NT2/D1 (cell line): ENCODE measurements at regions not wholly inside any gene's neighbourhood (a gene's known extent, or its start where the extent isn't known, plus 50 kb on each side); places are given as distances from the start of the nearest gene placed in this dataset.

ENCODE experiments used
- DNase-seq: peaks from one replicate; pipeline ENCODE4 v3.0.0-alpha.2; 2011; ENCODE audit warnings: low read depth, low spot score
- H3K27me3 ChIP-seq: 2 replicates; pipeline ENCODE4 v1.6.0; 2011; ENCODE audit warnings: mild to moderate bottlenecking; ENCODE audit not compliant: insufficient read length, insufficient read depth
- H3K36me3 ChIP-seq: 2 replicates; pipeline ENCODE4 v1.6.1; 2011; ENCODE audit warnings: mild to moderate bottlenecking, low read length, mixed read lengths; ENCODE audit not compliant: insufficient read depth, insufficient read length
- H3K4me1 ChIP-seq: 2 replicates; pipeline ENCODE4 v1.5.1; 2011; ENCODE audit not compliant: insufficient read depth, insufficient read length
- H3K4me3 ChIP-seq: 2 replicates; pipeline ENCODE4 v1.5.1; 2011; ENCODE audit warnings: low read depth; ENCODE audit not compliant: insufficient read length
- H3K9ac ChIP-seq: 2 replicates; pipeline ENCODE4 v1.6.0; 2011; ENCODE audit warnings: low read depth; ENCODE audit not compliant: insufficient read length
- H3K9me3 ChIP-seq: 2 replicates; pipeline ENCODE4 v1.5.1; 2011; ENCODE audit warnings: mild to moderate bottlenecking, low read length; ENCODE audit not compliant: insufficient read depth
- SUZ12 ChIP-seq: IDR thresholded peaks from 2 replicates; pipeline ENCODE4 v1.6.1; 2011; ENCODE audit not compliant: insufficient read length, insufficient read depth; ENCODE audit errors: extremely low read depth
- YY1 ChIP-seq: IDR thresholded peaks from 2 replicates; pipeline ENCODE4 v1.6.1; 2011; ENCODE audit not compliant: insufficient read length, insufficient read depth
- ZNF274 ChIP-seq: IDR thresholded peaks from 2 replicates; pipeline ENCODE4 v1.6.1; 2011; ENCODE audit warnings: mild to moderate bottlenecking, low read depth, low read length

DNA sequence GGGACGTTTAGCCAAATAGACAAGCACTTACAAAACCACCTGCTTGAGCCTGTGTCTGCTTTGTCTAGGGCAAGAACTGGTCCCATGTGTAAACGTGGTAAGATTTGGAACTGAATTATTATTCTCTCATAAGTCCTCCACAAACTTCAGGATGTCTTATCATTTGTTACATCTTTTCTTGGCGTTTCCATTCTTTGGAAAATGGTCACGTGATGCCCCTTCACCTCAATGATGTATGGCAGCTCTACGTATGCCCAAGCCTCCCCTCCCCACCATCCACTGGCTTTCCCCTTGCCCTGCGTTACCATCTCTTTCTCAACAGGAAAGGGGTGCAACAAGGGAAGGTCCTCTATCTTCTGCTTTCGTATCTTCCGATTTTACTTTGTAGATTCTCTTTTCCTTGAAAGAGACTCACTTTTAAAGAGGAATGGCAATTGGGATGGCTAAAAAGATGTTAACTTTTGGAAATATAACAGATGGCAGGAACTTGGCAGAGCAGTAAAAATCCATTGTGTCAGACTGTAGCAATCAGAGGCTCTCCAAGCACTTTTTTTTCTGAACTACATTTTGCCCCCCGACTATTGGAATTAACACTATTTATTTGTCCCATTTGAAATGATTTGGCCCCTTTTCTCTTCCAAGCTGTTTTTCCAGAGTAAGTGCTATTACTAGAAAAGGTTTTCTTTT lies 117.6 kb downstream of the FAT3 start:
- Histone ChIP-seq H3K27me3 (no peaks in the 10 kb centered on the region), H3K4me3 (no peak overlapping the region), H3K36me3 (no peaks in the 10 kb centered on the region), H3K9ac (no peak overlapping the region), H3K4me1 (peaks cover 2% of the 10 kb centered on the region), H3K9me3 (no peaks in the 10 kb centered on the region)
- DNase-seq: no peak
- no peak for TF ChIP-seq ZNF274
- no peak for TF ChIP-seq SUZ12
- no peak for TF ChIP-seq YY1

GRCh38 chr11:92342886-92343285 lies 118.3 kb downstream of the FAT3 start:
- H3K4me3 ChIP-seq: no peak overlapping the region
- H3K9ac ChIP-seq: no peak overlapping the region
- peaks cover 2% of the 10 kb centered on the region for H3K4me1 ChIP-seq
- H3K36me3 ChIP-seq: no peaks in the 10 kb centered on the region
- H3K27me3 ChIP-seq: no peaks in the 10 kb centered on the region
- no peak for DNase-seq
- TF ChIP-seq SUZ12 (no peak), ZNF274 (no peak), YY1 (no peak)
- H3K9me3 ChIP-seq: no peaks in the 10 kb centered on the region

DNA sequence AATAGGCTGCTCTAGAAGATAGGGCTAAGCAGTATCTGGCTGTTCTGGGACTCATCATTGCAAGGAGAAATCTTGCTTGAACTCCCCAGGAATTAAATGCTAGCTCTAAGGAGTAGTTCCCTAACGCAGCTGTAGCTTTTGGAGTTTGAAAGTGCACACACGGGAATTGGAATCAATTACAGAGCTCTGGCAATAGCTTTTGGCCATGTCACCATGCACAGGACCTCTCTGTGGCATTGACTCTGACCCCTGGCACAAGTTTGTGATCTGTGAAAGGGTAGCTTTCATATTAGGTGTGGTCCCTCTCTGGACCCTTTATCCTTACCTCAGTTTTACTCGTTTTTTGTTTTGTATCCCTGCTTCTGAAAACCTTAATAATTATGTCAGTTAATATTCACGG lies 121.6 kb downstream of the FAT3 start:
- H3K4me1 ChIP-seq: peaks cover 2% of the 10 kb centered on the region
- H3K9me3 ChIP-seq: no peaks in the 10 kb centered on the region
- no peak overlapping the region for H3K4me3 ChIP-seq
- no peak for DNase-seq
- H3K9ac ChIP-seq: no peak overlapping the region
- H3K36me3 ChIP-seq: no peaks in the 10 kb centered on the region
- no peak for TF ChIP-seq YY1
- no peaks in the 10 kb centered on the region for H3K27me3 ChIP-seq

DNA sequence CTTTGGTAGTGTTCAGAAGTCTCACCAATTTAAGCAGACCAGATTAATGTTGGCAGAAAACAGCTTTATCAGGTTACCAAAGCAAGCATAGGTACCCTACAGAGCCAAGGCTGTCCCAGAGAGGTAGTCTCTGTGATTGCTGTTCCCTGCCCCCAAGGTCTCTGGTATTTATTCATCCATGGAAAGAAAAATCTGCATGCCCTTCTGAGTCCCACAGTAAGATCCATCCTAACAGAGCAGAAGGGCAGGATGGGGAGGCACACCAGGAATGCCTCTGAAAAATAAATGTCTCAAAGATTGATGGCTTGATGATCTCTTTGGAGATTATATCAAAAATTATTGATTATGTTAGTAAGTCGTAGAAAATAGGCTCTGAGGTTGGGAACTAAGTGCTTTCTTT lies 122.8 kb downstream of the FAT3 start:
- H3K4me1 ChIP-seq: peaks cover 2% of the 10 kb centered on the region
- no peak for TF ChIP-seq YY1
- TF ChIP-seq ZNF274: no peak
- TF ChIP-seq SUZ12: no peak
- no peak for DNase-seq

GRCh38 chr11:92349486-92350156 lies 125.0 kb downstream of the FAT3 start:
- TF ChIP-seq SUZ12 (no peak), ZNF274 (no peak), YY1 (no peak)
- DNase-seq: no peak

More for the DNA sequence above, 122.8 kb downstream of the FAT3 start:
- no peaks in the 10 kb centered on the region for H3K9me3 ChIP-seq
- no peaks in the 10 kb centered on the region for H3K27me3 ChIP-seq
- H3K9ac ChIP-seq: no peak overlapping the region
- H3K36me3 ChIP-seq: no peaks in the 10 kb centered on the region
- H3K4me3 ChIP-seq: no peak overlapping the region

GRCh38 chr11:92357344-92357743 lies 132.7 kb downstream of the FAT3 start:
- Histone ChIP-seq H3K9me3 (no peaks in the 10 kb centered on the region), H3K27me3 (no peaks in the 10 kb centered on the region), H3K4me1 (no peaks in the 10 kb centered on the region), H3K4me3 (no peak overlapping the region), H3K36me3 (no peaks in the 10 kb centered on the region), H3K9ac (no peak overlapping the region)
- DNase-seq: no peak
- TF ChIP-seq SUZ12 (no peak), ZNF274 (no peak), YY1 (no peak)

More at GRCh38 chr11:92349486-92350156, 125.0 kb downstream of the FAT3 start:
- no peaks in the 10 kb centered on the region for H3K9me3 ChIP-seq
- H3K36me3 ChIP-seq: no peaks in the 10 kb centered on the region
- no peaks in the 10 kb centered on the region for H3K27me3 ChIP-seq
- H3K9ac ChIP-seq: no peak overlapping the region
- peaks cover 2% of the 10 kb centered on the region for H3K4me1 ChIP-seq
- H3K4me3 ChIP-seq: no peak overlapping the region

GRCh38 chr11:92357841-92358240 lies 133.2 kb downstream of the FAT3 start:
- TF ChIP-seq ZNF274 (no peak), YY1 (no peak), SUZ12 (no peak)
- no peak for DNase-seq

More at GRCh38 chr11:92357841-92358240, 133.2 kb downstream of the FAT3 start:
- no peaks in the 10 kb centered on the region for H3K9me3 ChIP-seq
- no peak overlapping the region for H3K4me3 ChIP-seq
- H3K4me1 ChIP-seq: no peaks in the 10 kb centered on the region
- no peaks in the 10 kb centered on the region for H3K27me3 ChIP-seq
- no peak overlapping the region for H3K9ac ChIP-seq
- no peaks in the 10 kb centered on the region for H3K36me3 ChIP-seq
